Prostate gland (tissue), 2 donors: ENCODE measurements at regions not wholly inside any gene's neighbourhood (a gene's known extent, or its start where the extent isn't known, plus 50 kb on each side); places are given as distances from the start of the nearest gene placed in this dataset.

Experiments
- CTCF ChIP-seq, 4 experiments: fragments of 200-600 bp in 2 of 4; fragments of 450-650 bp in 2 of 4; sonication (generic) in 2 of 4; IDR thresholded peaks; 1 replicate in 3 of 4; 2 replicates in 1 of 4; pipeline ENCODE4 v1.5.1; 2016 to 2019; ENCODE audit warnings: antibody characterized with exemption in 4 of 4, mild to moderate bottlenecking in 2 of 4, moderate library complexity in 2 of 4
- POLR2A ChIP-seq: fragments of 450-650 bp; IDR thresholded peaks from one replicate; pipeline ENCODE4 v1.6.1; 2016; ENCODE audit warnings: antibody characterized with exemption, mild to moderate bottlenecking

DNA sequence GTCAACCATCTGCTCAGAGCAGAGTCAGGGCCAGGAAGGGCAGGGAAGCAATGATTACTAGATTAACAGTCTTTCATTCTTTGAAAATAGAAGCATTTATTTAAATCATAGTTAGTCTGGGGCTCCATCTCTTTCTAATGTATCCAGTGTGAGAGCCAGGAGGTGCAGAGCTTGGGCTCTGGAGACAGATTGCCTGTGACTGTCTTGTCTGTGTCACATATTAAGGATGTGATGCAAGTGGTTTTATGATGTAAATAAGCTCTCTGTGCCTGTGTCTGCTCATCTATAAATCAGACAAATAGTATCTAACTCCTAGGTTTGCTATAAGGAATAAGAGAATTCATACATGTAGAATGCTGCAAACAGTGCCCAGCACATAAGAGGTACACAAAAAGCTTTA lies 104.9 kb upstream of the TANK start:
- TF ChIP-seq CTCF (IDR thresholded peaks at IDR 0.05): no peak
- TF ChIP-seq POLR2A: no peak
